ENCODE measurements at regions not wholly inside any gene's neighbourhood (a gene's known extent, or its start where the extent isn't known, plus 50 kb on each side); places are given as distances from the start of the nearest gene placed in this dataset.
"Not testable (repeated sequence)": the region's sequence is repeated elsewhere in the genome, so short reads cannot be mapped to it uniquely, and the experiment has no call there.

DNA sequence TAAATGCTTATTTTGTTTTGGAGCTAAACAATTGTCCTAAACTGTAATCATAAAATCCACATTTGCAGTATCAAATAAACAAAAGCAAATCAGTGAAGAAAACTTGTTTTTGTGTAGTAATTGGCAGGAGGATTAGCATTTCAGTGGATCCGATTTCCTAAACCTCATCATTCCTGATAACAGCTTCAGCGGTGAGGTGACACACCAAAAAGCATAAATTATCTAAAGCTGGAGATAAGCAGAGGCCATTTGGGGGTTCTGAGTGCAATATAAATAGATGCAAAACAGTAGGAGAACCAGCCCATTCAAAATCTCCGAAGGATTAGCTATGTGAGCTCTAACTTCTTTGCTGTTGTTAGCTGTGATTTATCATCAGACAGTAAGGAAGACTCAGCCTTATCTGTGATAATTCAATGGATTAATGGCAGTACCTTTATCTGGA is 235.8 kb downstream of the EPHA7 start:
- no peak overlapping the region for H3K4me2 ChIP-seq
- H3K9ac ChIP-seq, result no peak overlapping the region
- peaks cover 11% of the 10 kb centered on the region for H3K4me1 ChIP-seq
- TF ChIP-seq Cebpa-rat (IDR thresholded peaks at IDR 0.05), result no peak
- H3K36me3 ChIP-seq, result no peaks in the 10 kb centered on the region
- no peak overlapping the region for H3K4me3 ChIP-seq
- no peak overlapping the region for H3K27ac ChIP-seq
- no peaks in the 10 kb centered on the region for H3K27me3 ChIP-seq
- H4K20me1 ChIP-seq, result no peaks in the 10 kb centered on the region
- H3K9me3 ChIP-seq, result no peaks in the 10 kb centered on the region

DNA sequence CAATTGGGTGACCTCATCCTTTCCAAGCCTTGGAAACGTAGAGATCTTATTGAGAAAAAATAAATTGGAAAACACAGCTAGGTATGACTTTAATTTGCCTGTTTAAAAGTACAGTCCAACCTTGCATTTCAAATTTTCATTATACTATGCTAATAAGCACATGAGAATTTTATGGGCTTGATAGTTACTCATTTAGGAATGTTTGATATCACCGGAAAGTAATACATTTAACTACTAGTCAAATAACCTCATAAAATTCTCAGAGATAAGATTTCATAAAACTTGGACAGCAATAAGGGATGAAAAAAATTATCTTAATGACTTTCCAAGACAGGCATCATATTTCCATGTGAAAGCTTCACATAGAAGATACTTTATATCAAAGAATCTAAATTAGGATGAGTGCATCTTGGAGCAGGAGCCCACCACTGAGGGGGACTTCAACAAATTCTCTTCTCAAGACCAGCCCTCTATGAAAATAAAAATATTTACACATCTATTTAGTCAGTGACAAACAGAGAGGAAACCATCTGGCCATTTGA is 236.3 kb downstream of the EPHA7 start:
- H3K9me3 ChIP-seq, result no peaks in the 10 kb centered on the region
- H3K4me1 ChIP-seq, result peaks cover 16% of the 10 kb centered on the region
- no peak overlapping the region for H3K27ac ChIP-seq
- H4K20me1 ChIP-seq, result no peaks in the 10 kb centered on the region
- no peak overlapping the region for H3K4me2 ChIP-seq
- H3K4me3 ChIP-seq, result no peak overlapping the region
- no peaks in the 10 kb centered on the region for H3K27me3 ChIP-seq
- H3K9ac ChIP-seq, result no peak overlapping the region
- no peaks in the 10 kb centered on the region for H3K36me3 ChIP-seq
- no peak for TF ChIP-seq Cebpa-rat (IDR thresholded peaks at IDR 0.05)

DNA sequence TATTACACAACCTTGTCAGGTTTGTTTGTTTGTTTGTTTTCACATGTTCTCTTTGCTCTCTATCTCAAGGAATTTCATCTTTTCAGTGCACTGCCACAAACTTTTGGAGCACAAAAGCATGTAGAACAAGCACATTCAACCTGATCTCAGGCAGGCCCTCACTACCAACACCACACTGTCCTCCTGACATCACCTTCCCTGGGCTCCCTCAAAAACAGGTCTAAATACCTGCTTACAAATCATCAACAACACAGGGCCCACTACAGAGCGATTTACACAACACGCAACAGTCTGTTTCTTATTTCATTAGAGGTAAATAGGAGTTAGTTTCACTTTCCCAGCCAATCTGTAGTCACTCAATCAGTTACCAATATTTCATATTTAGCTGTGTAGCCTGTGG is 241.4 kb downstream of the EPHA7 start:
- Histone ChIP-seq H4K20me1 (no peaks in the 10 kb centered on the region), H3K27me3 (no peaks in the 10 kb centered on the region), H3K4me1 (peaks cover 55% of the 10 kb centered on the region), H3K36me3 (no peaks in the 10 kb centered on the region), H3K4me3 (peak overlapping the region; percentile 50), H3K9me3 (peaks cover 8% of the 10 kb centered on the region; the same call in 1 of the 2 replicates), H3K9ac (peak overlapping the region; percentile 76), H3K4me2 (peak overlapping the region; percentile 86), H3K27ac (peak overlapping the region; percentile 87)
- no peak for TF ChIP-seq Cebpa-rat (IDR thresholded peaks at IDR 0.05)

DNA sequence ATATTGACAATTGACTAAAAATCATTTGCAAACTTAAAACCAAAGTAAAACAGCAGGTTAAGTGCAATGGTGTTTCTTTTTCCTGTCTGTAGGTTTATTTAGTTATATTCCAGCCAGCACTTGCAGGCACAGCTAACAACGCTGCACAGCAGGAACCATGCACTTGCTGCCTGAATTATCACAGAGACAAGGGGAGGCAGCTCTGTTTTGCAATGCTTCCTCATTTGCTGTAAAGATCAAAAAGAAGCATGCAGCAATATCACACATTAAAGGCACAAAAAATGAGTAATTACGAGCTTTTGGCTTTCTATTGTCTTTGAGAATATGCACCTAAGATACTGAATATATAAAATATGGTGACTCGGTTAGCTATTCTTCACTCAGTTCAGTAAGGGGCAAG is 241.9 kb downstream of the EPHA7 start:
- H3K27ac ChIP-seq, result peak overlapping the region; percentile 87
- H3K9me3 ChIP-seq, result peaks cover 11% of the 10 kb centered on the region; the same call in 1 of the 2 replicates
- H3K4me1 ChIP-seq, result peaks cover 55% of the 10 kb centered on the region
- no peaks in the 10 kb centered on the region for H3K27me3 ChIP-seq
- no peaks in the 10 kb centered on the region for H4K20me1 ChIP-seq
- 0 out of 2 replicates have a peak, but pooled peaks have one; percentile 13 for TF ChIP-seq Cebpa-rat (IDR thresholded peaks at IDR 0.05)
- H3K4me3 ChIP-seq, result peak overlapping the region; percentile 50; the same call in 1 of the 2 replicates
- H3K36me3 ChIP-seq, result no peaks in the 10 kb centered on the region
- peak overlapping the region; percentile 76 for H3K9ac ChIP-seq
- H3K4me2 ChIP-seq, result peak overlapping the region; percentile 86

DNA sequence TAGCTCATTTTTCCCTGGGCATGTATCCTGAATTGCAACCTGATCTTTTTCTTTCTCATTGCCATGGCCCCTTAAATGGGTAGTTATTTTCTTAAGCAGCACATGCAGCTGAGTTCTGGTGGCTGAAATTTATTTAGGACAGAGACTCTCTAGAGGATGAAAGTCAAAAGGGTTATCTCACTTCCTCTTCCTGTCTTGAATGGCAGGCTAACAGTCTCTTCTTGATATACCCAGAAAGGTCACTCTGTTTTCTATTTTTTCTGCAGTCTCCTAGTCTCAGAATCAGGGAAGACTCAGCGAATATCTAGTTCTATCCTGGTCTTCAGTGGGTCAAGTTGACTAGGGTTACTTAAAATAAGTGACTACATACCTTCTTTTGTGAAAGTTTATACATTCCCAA is 243.3 kb downstream of the EPHA7 start:
- Histone ChIP-seq H3K27me3 (no peaks in the 10 kb centered on the region), H3K9me3 (peaks cover 15% of the 10 kb centered on the region; the same call in 1 of the 2 replicates), H3K4me1 (peaks cover 55% of the 10 kb centered on the region), H3K27ac (peak overlapping the region; percentile 87), H3K36me3 (no peaks in the 10 kb centered on the region), H3K9ac (peak overlapping the region; percentile 47; the same call in 1 of the 2 replicates), H4K20me1 (no peaks in the 10 kb centered on the region), H3K4me2 (peak overlapping the region; percentile 86), H3K4me3 (peak overlapping the region; percentile 20; the same call in 1 of the 2 replicates)
- TF ChIP-seq Cebpa-rat (IDR thresholded peaks at IDR 0.05), result no peak

DNA sequence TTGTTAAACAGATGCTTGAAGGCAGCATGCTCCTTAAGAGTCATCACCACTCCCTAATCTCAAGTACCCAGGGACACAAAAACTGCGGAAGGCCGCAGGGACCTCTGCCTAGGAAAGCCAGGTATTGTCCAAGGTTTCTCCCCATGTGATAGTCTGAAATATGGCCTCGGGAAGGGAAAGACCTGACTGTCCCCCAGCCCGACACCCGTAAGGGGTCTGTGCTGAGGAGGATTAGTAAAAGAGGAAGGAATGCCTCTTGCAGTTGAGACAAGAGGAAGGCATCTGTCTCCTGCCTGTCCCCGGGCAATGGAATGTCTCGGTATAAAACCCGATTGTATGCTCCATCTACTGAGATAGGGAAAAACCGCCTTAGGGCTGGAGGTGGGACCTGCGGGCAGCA is 245.8 kb downstream of the EPHA7 start:
- not testable (repeated sequence) for H3K27ac ChIP-seq, H3K4me2 ChIP-seq, H3K4me3 ChIP-seq, H3K27me3 ChIP-seq, H4K20me1 ChIP-seq, H3K9ac ChIP-seq, H3K36me3 ChIP-seq
- peaks cover 15% of the 10 kb centered on the region; the same call in 1 of the 2 replicates for H3K9me3 ChIP-seq
- peaks cover 46% of the 10 kb centered on the region for H3K4me1 ChIP-seq

DNA sequence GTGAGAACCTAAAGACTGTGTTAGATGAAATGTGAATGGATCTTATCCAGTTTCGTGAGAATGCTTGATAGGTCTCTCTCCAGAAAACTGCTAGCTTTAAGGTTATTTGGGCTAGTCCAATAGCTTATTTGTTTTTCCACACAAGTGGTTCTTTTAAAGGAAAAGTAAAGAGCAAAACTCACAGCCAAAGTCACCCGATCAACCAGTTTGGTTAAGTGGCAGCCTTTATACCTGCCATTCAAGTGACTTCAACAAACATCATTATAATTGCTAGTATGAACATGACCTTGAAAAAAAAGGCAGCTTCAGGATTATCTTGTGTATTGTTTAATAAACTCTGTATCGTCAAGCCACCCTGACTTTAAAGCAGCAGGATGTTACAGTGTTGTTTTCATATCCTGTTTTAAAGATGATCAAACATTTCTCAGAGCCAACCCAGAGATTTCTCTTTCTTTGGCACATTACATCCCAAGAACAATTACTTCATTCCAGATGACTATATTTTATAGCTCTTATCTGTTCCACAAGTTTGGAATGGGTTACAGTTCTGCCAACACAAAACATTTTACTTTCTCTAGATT is 253.4 kb downstream of the EPHA7 start:
- Histone ChIP-seq H3K4me3 (no peak overlapping the region), H3K36me3 (no peaks in the 10 kb centered on the region), H3K27me3 (no peaks in the 10 kb centered on the region), H4K20me1 (no peaks in the 10 kb centered on the region), H3K9ac (peak overlapping the region; percentile 10; the same call in 1 of the 2 replicates), H3K27ac (peak overlapping the region; percentile 29), H3K4me2 (peak overlapping the region; percentile 94), H3K4me1 (peaks cover 69% of the 10 kb centered on the region), H3K9me3 (no peaks in the 10 kb centered on the region)
- no peak for TF ChIP-seq Cebpa-rat (IDR thresholded peaks at IDR 0.05)

DNA sequence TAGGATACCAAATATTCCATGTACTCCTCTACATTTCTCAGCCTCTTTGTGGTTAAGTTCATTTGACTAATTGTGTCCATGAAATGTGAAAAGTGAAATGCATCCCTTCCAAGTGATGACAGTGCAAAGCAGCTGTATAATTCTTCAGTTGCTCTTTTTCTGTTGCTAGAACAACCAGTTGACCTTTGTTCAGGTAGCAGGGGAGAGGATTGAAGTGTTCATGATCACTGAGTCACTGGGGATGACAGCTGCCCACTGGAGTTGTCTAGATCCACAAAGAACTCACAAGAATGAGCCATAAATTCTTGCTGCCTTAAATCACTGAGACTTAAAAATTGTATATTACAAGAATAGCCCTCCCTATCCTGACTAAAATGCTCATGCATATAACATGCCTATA is 254.6 kb downstream of the EPHA7 start:
- Histone ChIP-seq H3K9me3 (peaks cover 6% of the 10 kb centered on the region; the same call in 1 of the 2 replicates), H3K4me1 (peaks cover 69% of the 10 kb centered on the region), H3K36me3 (no peaks in the 10 kb centered on the region), H3K4me2 (peak overlapping the region; percentile 94), H3K27me3 (no peaks in the 10 kb centered on the region), H3K9ac (no peak overlapping the region), H4K20me1 (no peaks in the 10 kb centered on the region), H3K4me3 (no peak overlapping the region), H3K27ac (peak overlapping the region; percentile 28; the same call in 1 of the 2 replicates)
- TF ChIP-seq Cebpa-rat (IDR thresholded peaks at IDR 0.05), result no peak

DNA sequence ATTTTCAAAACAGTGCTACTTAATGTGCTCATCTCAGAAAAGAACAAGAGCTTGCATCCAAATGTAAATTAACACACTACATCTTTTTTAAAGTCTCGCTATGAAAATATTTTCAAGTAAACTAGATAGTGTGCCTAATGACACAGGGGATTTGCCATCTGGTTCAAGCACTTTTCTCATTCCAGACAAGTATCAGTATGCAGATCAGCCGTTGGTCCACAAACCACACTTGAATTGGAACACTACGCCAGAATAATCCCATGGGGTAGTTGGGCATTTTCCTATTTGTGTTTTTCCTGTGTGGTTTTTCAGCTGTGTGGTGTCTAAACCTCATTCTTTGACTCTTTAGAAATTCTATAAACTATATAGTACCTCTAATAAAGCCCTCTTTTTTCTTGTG is 256.2 kb downstream of the EPHA7 start:
- Histone ChIP-seq H3K27me3 (no peaks in the 10 kb centered on the region), H3K4me2 (peak overlapping the region; percentile 94), H3K4me3 (peak overlapping the region; percentile 56), H3K36me3 (no peaks in the 10 kb centered on the region), H3K4me1 (peaks cover 64% of the 10 kb centered on the region), H3K9me3 (peaks cover 14% of the 10 kb centered on the region), H3K9ac (peak overlapping the region; percentile 66; the same call in 1 of the 2 replicates), H3K27ac (peak overlapping the region; percentile 82), H4K20me1 (no peaks in the 10 kb centered on the region)
- TF ChIP-seq Cebpa-rat (IDR thresholded peaks at IDR 0.05), result no peak

DNA sequence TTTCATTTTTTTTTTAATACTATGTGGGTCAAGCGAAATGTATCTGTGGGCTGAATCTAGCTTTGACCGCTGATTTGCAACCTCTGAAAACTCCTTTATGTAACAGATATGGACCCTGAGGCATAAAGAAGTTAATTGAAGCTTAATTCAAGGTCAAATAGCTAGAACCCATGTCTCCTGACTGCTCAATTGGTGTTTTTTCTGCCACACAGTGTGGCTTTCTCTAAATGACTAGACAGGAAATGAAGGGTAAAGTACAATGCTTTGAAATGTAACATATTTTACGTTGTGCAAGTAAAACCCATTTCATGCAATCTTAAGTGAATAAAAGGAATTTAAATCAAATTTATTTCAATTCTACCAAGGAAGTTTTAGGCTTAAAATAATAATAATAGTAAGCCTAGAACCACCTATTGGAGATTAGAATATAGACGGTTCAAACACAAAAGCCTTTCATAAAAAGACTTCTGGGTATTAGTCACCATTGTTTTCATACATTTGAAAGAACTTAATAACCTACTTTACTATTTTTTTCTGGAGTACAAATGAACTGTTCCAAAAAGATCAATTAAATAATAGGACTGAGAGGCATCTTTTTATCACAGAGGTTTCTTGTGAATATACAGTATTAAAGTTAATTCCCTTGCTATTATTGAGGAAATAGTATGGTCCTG is 279.8 kb downstream of the EPHA7 start:
- Histone ChIP-seq H3K4me2 (no peak overlapping the region), H3K36me3 (no peaks in the 10 kb centered on the region)
- no peak for TF ChIP-seq Cebpa-rat (IDR thresholded peaks at IDR 0.05)

More for the DNA sequence above, 279.8 kb downstream of the EPHA7 start:
- Histone ChIP-seq H3K4me3 (no peak overlapping the region), H4K20me1 (no peaks in the 10 kb centered on the region), H3K4me1 (no peaks in the 10 kb centered on the region), H3K27ac (no peak overlapping the region), H3K9ac (no peak overlapping the region), H3K27me3 (no peaks in the 10 kb centered on the region), H3K9me3 (no peaks in the 10 kb centered on the region)

All from BLaER1 (cell line).